ENCODE measurements at regions not wholly inside any gene's neighbourhood (a gene's known extent, or its start where the extent isn't known, plus 50 kb on each side); places are given as distances from the start of the nearest gene placed in this dataset.

- TF ChIP-seq CTCF (IDR thresholded peaks at IDR 0.05) (no peak), POLR2A (IDR thresholded peaks at IDR 0.05) (no peak)
Measured at GRCh38 chr7:45993621-45994020, 72.5 kb upstream of the IGFBP3 start.
